ENCODE measurements at regions not wholly inside any gene's neighbourhood (a gene's known extent, or its start where the extent isn't known, plus 50 kb on each side); places are given as distances from the start of the nearest gene placed in this dataset.

DNA sequence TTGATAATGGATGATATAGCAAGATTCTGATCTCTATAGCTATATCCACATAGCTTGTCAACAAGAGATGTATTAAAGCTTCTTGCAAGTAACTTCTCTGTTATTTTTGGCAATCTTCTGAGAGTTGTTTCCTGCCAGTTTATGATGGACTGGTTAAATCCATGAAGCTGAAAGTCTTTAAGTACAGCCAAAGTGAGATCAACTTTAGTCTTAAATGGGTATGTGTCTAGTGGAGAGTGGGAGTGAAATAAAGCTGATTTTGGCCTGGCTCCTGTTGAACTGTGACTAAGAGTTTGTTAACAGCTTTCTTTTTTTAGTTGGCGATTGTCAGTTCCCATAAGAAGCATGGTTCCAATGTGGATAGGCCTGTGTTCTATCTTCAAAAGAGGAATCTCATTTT, 350.9 kb upstream of the PCSK5 start:
- Histone ChIP-seq H3K9me3 (ENCODE audit: low read length) (no peaks in the 10 kb centered on the region), H3K4me2 (ENCODE audit: low read depth, low read length) (no peak overlapping the region), H3K27me3 (ENCODE audit: control insufficient read depth in 1 of 2, insufficient read depth in 2 of 2, low read length in 2 of 2) (no peaks in the 10 kb centered on the region), H3K79me2 (ENCODE audit: insufficient read depth, low read length) (no peaks in the 10 kb centered on the region), H4K20me1 (ENCODE audit: insufficient read depth, low read length) (no peaks in the 10 kb centered on the region), H2AFZ (ENCODE audit: low read length) (no peak overlapping the region), H3K9ac (ENCODE audit: insufficient read depth, low read depth, low read length) (no peak overlapping the region), H3K36me3 (replicated peaks in 1 of 2; ENCODE audit: control insufficient read depth in 1 of 2, insufficient read depth in 2 of 2, low read length in 2 of 2) (no peaks in the 10 kb centered on the region), H3K27ac (ENCODE audit: extremely low read length, insufficient read depth, low read length) (no peak overlapping the region), H3K4me3 (replicated peaks in 1 of 3; ENCODE audit: insufficient read depth in 1 of 3, low read depth in 2 of 3, low read length in 3 of 3) (no peak overlapping the region), H3K4me1 (ENCODE audit: insufficient read depth, low read length) (no peaks in the 10 kb centered on the region)
- DNase-seq (ENCODE audit: low spot score) (no peak), ATAC-seq (no peak), FAIRE-seq (no peak)
- intact Hi-C loops (cut with micrococcal nuclease; ENCODE audit: unreplicated experiment) = no loop called here
- CTCF ChIA-PET (ENCODE audit: low intra/inter-chr PET ratio, low total read pairs) = no interaction called here
- 0% methylated on average over 1 of the region's 1 CpG for WGBS (ENCODE audit: low lambda C conversion rate)
- BruUV-seq (replicated peaks) = no TSS peak
- in situ Hi-C loops (cut with HindIII; ENCODE audit: extremely low pct_ligation_motif_present, low pct_unique_long_range_greater_than_20kb) = no loop called here
- TF ChIP-seq FOXA1 (IDR thresholded peaks at IDR 0.05) (no peak), FOXA1 (CRISPR knock-in tag; IDR thresholded peaks at IDR 0.05) (no peak), SNAI1 (CRISPR knock-in tag; IDR thresholded peaks at IDR 0.05; ENCODE audit: borderline replicate concordance) (no peak), NR3C1 (CRISPR knock-in tag; IDR thresholded peaks at IDR 0.05) (no peak), ZC3H13 (CRISPR knock-in tag; IDR thresholded peaks at IDR 0.05) (no peak), CEBPG (CRISPR knock-in tag; IDR thresholded peaks at IDR 0.05) (no peak), MIER2 (CRISPR knock-in tag; IDR thresholded peaks at IDR 0.05) (no peak), ZNF577 (CRISPR knock-in tag; IDR thresholded peaks at IDR 0.05; ENCODE audit: borderline replicate concordance, low read depth) (no peak), SP5 (CRISPR knock-in tag; IDR thresholded peaks at IDR 0.05; ENCODE audit: borderline replicate concordance, low read depth) (no peak)
- POLR2A ChIA-PET = no interaction called here

DNA sequence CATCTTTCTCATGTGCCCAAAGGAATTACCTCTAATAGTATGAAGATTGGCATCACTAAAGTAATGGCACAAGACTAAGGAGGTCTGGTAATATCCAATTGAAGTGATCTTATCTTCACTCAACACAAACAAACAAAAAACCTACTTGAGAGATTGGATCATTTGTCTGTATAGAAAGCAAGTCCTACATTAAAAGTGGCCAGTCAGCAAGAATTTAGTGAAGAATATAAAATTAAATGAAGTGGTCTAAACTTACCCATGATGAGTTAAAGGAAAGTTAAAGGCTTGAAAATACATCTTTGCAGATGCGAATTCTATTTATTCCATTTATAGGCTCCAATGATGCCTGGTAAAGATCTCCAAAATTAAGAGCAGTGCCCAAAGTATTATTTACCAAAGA, 350.3 kb upstream of the PCSK5 start:
- no peaks in the 10 kb centered on the region for H3K36me3 ChIP-seq (replicated peaks in 1 of 2; ENCODE audit: control insufficient read depth in 1 of 2, insufficient read depth in 2 of 2, low read length in 2 of 2)
- FAIRE-seq = no peak
- H3K4me3 ChIP-seq (replicated peaks in 1 of 3; ENCODE audit: insufficient read depth in 1 of 3, low read depth in 2 of 3, low read length in 3 of 3) = no peak overlapping the region
- no peaks in the 10 kb centered on the region for H3K9me3 ChIP-seq (ENCODE audit: low read length)
- intact Hi-C loops (cut with micrococcal nuclease; ENCODE audit: unreplicated experiment) = no loop called here
- no peak overlapping the region for H3K4me2 ChIP-seq (ENCODE audit: low read depth, low read length)
- TF ChIP-seq MXI1 (IDR thresholded peaks at IDR 0.05; ENCODE audit: borderline replicate concordance, low read depth, low read length) (no peak), MAFF (IDR thresholded peaks at IDR 0.05; ENCODE audit: low read depth, low read length) (peak; percentile 50; the same call in 1 of the 2 replicates), ZNF703 (CRISPR knock-in tag; IDR thresholded peaks at IDR 0.05; ENCODE audit: borderline replicate concordance) (no peak), NFIC (IDR thresholded peaks at IDR 0.05; ENCODE audit: low read length) (no peak), MAFK (conservative IDR thresholded peaks at IDR 0.05 in 1 of 2, IDR thresholded peaks at IDR 0.05 in 1 of 2; ENCODE audit: low read length in 2 of 2) (peak; percentile 60 to 75; a peak in 3 of 4 replicates), ZKSCAN1 (IDR thresholded peaks at IDR 0.05; ENCODE audit: low read length) (no peak), HNRNPK (IDR thresholded peaks at IDR 0.05; ENCODE audit: low read depth, low read length, poor library complexity, severe bottlenecking) (no peak)
- TF ChIP-seq, protein P1, sequence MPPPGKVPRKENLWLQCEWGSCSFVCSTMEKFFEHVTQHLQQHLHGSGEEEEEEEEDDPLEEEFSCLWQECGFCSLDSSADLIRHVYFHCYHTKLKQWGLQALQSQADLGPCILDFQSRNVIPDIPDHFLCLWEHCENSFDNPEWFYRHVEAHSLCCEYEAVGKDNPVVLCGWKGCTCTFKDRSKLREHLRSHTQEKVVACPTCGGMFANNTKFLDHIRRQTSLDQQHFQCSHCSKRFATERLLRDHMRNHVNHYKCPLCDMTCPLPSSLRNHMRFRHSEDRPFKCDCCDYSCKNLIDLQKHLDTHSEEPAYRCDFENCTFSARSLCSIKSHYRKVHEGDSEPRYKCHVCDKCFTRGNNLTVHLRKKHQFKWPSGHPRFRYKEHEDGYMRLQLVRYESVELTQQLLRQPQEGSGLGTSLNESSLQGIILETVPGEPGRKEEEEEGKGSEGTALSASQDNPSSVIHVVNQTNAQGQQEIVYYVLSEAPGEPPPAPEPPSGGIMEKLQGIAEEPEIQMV (CRISPR knock-in tag; IDR thresholded peaks at IDR 0.05; ENCODE audit: low read depth) = no peak
- no peak for DNase-seq (ENCODE audit: low spot score)
- 0% methylated on average over 1 of the region's 1 CpG for WGBS (ENCODE audit: low lambda C conversion rate)
- no peaks in the 10 kb centered on the region for H3K27me3 ChIP-seq (ENCODE audit: control insufficient read depth in 1 of 2, insufficient read depth in 2 of 2, low read length in 2 of 2)
- ATAC-seq = no peak
- H3K9ac ChIP-seq (ENCODE audit: insufficient read depth, low read depth, low read length) = no peak overlapping the region
- H3K27ac ChIP-seq (ENCODE audit: extremely low read length, insufficient read depth, low read length) = no peak overlapping the region
- H3K79me2 ChIP-seq (ENCODE audit: insufficient read depth, low read length) = no peaks in the 10 kb centered on the region
- POLR2A ChIA-PET = no interaction called here
- H4K20me1 ChIP-seq (ENCODE audit: insufficient read depth, low read length) = no peaks in the 10 kb centered on the region
- in situ Hi-C loops (cut with HindIII; ENCODE audit: extremely low pct_ligation_motif_present, low pct_unique_long_range_greater_than_20kb) = no loop called here
- CTCF ChIA-PET (ENCODE audit: low intra/inter-chr PET ratio, low total read pairs) = no interaction called here
- BruUV-seq (replicated peaks) = no TSS peak
- no peak overlapping the region for H2AFZ ChIP-seq (ENCODE audit: low read length)
- no peaks in the 10 kb centered on the region for H3K4me1 ChIP-seq (ENCODE audit: insufficient read depth, low read length)
